ENCODE measurements at regions not wholly inside any gene's neighbourhood (a gene's known extent, or its start where the extent isn't known, plus 50 kb on each side); places are given as distances from the start of the nearest gene placed in this dataset.

GRCh38 chr6:71153755-71154325, 134.8 kb upstream of the OGFRL1 start:
- no peak for TF ChIP-seq CTCF (IDR thresholded peaks at IDR 0.05)
- no peak for TF ChIP-seq POLR2A (IDR thresholded peaks at IDR 0.05)
- Histone ChIP-seq H3K36me3 (replicated peaks in 1 of 2; ENCODE audit: insufficient read depth in 1 of 2, low read depth in 2 of 2) (no peaks in the 10 kb centered on the region), H3K27me3 (no peaks in the 10 kb centered on the region), H3K4me3 (no peak overlapping the region), H3K4me1 (no peaks in the 10 kb centered on the region), H3K9me3 (no peaks in the 10 kb centered on the region), H3K27ac (no peak overlapping the region)
- intact Hi-C loops (cut with DNase I), result no loop called here
- ATAC-seq (no peak), DNase-seq (no peak)
- whole genome bisulfite sequencing, 2 donors, result 76 to 81% methylated on average over 9 of the region's 9 CpGs

GRCh38 chr6:71157345-71157744, 131.3 kb upstream of the OGFRL1 start:
- Histone ChIP-seq H3K4me3 (no peak overlapping the region), H3K4me1 (no peaks in the 10 kb centered on the region), H3K9me3 (no peaks in the 10 kb centered on the region), H3K36me3 (replicated peaks in 1 of 2; ENCODE audit: insufficient read depth in 1 of 2, low read depth in 2 of 2) (no peaks in the 10 kb centered on the region), H3K27me3 (no peaks in the 10 kb centered on the region), H3K27ac (no peak overlapping the region)
- 58 to 78% methylated on average over 1 of the region's 1 CpG for WGBS, 2 donors
- intact Hi-C loops (cut with DNase I), result no loop called here
- TF ChIP-seq POLR2A (IDR thresholded peaks at IDR 0.05), result no peak
- TF ChIP-seq CTCF (IDR thresholded peaks at IDR 0.05), result no peak
- ATAC-seq (no peak), DNase-seq (no peak)

GRCh38 chr6:71164890-71165289, 123.7 kb upstream of the OGFRL1 start:
- no peak overlapping the region for H3K4me3 ChIP-seq
- WGBS, 2 donors, result 87 to 89% methylated on average over 22 of the region's 22 CpGs
- no peaks in the 10 kb centered on the region for H3K4me1 ChIP-seq
- ATAC-seq, result no peak
- no peak overlapping the region for H3K27ac ChIP-seq
- H3K36me3 ChIP-seq (replicated peaks in 1 of 2; ENCODE audit: insufficient read depth in 1 of 2, low read depth in 2 of 2), result no peaks in the 10 kb centered on the region
- H3K27me3 ChIP-seq, result no peaks in the 10 kb centered on the region
- no peaks in the 10 kb centered on the region for H3K9me3 ChIP-seq
- intact Hi-C loops (cut with DNase I), result no loop called here
- TF ChIP-seq CTCF (IDR thresholded peaks at IDR 0.05), result no peak
- no peak for TF ChIP-seq POLR2A (IDR thresholded peaks at IDR 0.05)
- DNase-seq, result no peak

- no peaks in the 10 kb centered on the region for H3K9me3 ChIP-seq
- ATAC-seq, result no peak
- H3K27ac ChIP-seq, result no peak overlapping the region
- H3K36me3 ChIP-seq (replicated peaks in 1 of 2; ENCODE audit: insufficient read depth in 1 of 2, low read depth in 2 of 2), result no peaks in the 10 kb centered on the region
- H3K4me1 ChIP-seq, result no peaks in the 10 kb centered on the region
- 33 to 63% methylated on average over 1 of the region's 1 CpG for WGBS, 2 donors
- no peak for TF ChIP-seq CTCF (IDR thresholded peaks at IDR 0.05)
- no peak for TF ChIP-seq POLR2A (IDR thresholded peaks at IDR 0.05)
- intact Hi-C loops (cut with DNase I), result no loop called here
- no peaks in the 10 kb centered on the region for H3K27me3 ChIP-seq
- H3K4me3 ChIP-seq, result no peak overlapping the region
- no peak for DNase-seq
Measured at GRCh38 chr6:71168233-71168765, 120.3 kb upstream of the OGFRL1 start.

- no peak for ATAC-seq
- TF ChIP-seq POLR2A (IDR thresholded peaks at IDR 0.05), result no peak
- TF ChIP-seq CTCF (IDR thresholded peaks at IDR 0.05), result no peak
Measured at GRCh38 chr6:71171497-71172070, 117.0 kb upstream of the OGFRL1 start.

More at GRCh38 chr6:71171497-71172070, 117.0 kb upstream of the OGFRL1 start:
- no peak for DNase-seq
- Histone ChIP-seq H3K9me3 (no peaks in the 10 kb centered on the region), H3K27me3 (no peaks in the 10 kb centered on the region), H3K27ac (no peak overlapping the region), H3K4me1 (no peaks in the 10 kb centered on the region), H3K4me3 (no peak overlapping the region), H3K36me3 (replicated peaks in 1 of 2; ENCODE audit: insufficient read depth in 1 of 2, low read depth in 2 of 2) (no peaks in the 10 kb centered on the region)
- intact Hi-C loops (cut with DNase I), result no loop called here
- 16 to 24% methylated on average over 2 of the region's 2 CpGs for WGBS, 2 donors

Data from body of pancreas (tissue), 4 donors.